PC-9 (cell line): ENCODE measurements at regions not wholly inside any gene's neighbourhood (a gene's known extent, or its start where the extent isn't known, plus 50 kb on each side); places are given as distances from the start of the nearest gene placed in this dataset.

Source experiments
- BruUV-seq: library from RNA; stranded (reverse); fragments of 400-500 nt; replicated peaks from 2 replicates; lab custom pipeline; 2021; lab: Mats Ljungman, UMichigan
- CTCF ChIA-PET: fragments of 300-600 bp; sonication (Branson Sonifier 250); formaldehyde crosslinking; loops from one replicate; lab custom pipeline; 2022; ENCODE audit warnings: antibody characterized with exemption; lab: Charles Lee
- POLR2A ChIA-PET: fragments of 300-600 bp; sonication (Branson Sonifier 250); formaldehyde crosslinking; loops from one replicate; lab custom pipeline; 2022; ENCODE audit warnings: antibody characterized with exemption; ENCODE audit not compliant: unreplicated experiment; lab: Charles Lee
- DNase-seq, 2 experiments: peaks; one replicate each; pipeline versions ENCODE4 v3.0.0 to v3.0.0-alpha.2; 2015 to 2022; ENCODE audit warnings: mixed read lengths in 1 of 2
- H2AFZ ChIP-seq: fragments of 200-600 bp; sonication (generic); 2 replicates; pipeline ENCODE4 v1.8.1; 2017; ENCODE audit warnings: antibody characterized with exemption
- H3F3A ChIP-seq: fragments of 200-600 bp; sonication (generic); 2 replicates; pipeline ENCODE4 v1.8.1; 2017; ENCODE audit warnings: antibody characterized with exemption, mild to moderate bottlenecking, low read depth; ENCODE audit not compliant: insufficient read depth
- H3K27ac ChIP-seq: fragments of 200-600 bp; sonication (generic); 2 replicates; pipeline ENCODE4 v1.6.1; 2016; ENCODE audit warnings: mixed run types
- H3K27me3 ChIP-seq: fragments of 200-600 bp; sonication (generic); 2 replicates; pipeline ENCODE4 v1.6.1; 2016; ENCODE audit warnings: low read depth, mixed run types; ENCODE audit not compliant: insufficient read depth
- H3K36me3 ChIP-seq: fragments of 200-600 bp; sonication (generic); 2 replicates; pipeline ENCODE4 v1.6.1; 2016; ENCODE audit warnings: low read depth, mixed run types
- H3K4me1 ChIP-seq: fragments of 200-600 bp; sonication (generic); replicated peaks from 2 replicates; pipeline ENCODE4 v1.6.1; 2016; ENCODE audit warnings: mixed run types; ENCODE audit not compliant: insufficient read depth
- H3K4me2 ChIP-seq: fragments of 200-600 bp; sonication (generic); 2 replicates; pipeline ENCODE4 v1.6.1; 2017; ENCODE audit warnings: mixed run types
- H3K4me3 ChIP-seq: fragments of 200-600 bp; sonication (generic); 2 replicates; pipeline ENCODE4 v1.6.1; 2016; ENCODE audit warnings: mixed run types
- H3K79me2 ChIP-seq: fragments of 200-600 bp; sonication (generic); 2 replicates; pipeline ENCODE4 v1.6.1; 2017; ENCODE audit warnings: low read depth, mixed run types
- H3K9me2 ChIP-seq: fragments of 200-600 bp; sonication (generic); 2 replicates; pipeline ENCODE4 v1.8.1; 2017; ENCODE audit warnings: mild to moderate bottlenecking; ENCODE audit not compliant: insufficient read depth
- H3K9me3 ChIP-seq: fragments of 200-600 bp; sonication (generic); 2 replicates; pipeline ENCODE4 v1.8.1; 2016; ENCODE audit warnings: low read depth; ENCODE audit not compliant: insufficient read depth
- H4K20me1 ChIP-seq: fragments of 200-600 bp; sonication (generic); 2 replicates; pipeline ENCODE4 v1.8.1; 2017; ENCODE audit not compliant: insufficient read depth
- EZH2 ChIP-seq: fragments of 200-600 bp; sonication (generic); IDR thresholded peaks from 2 replicates; pipeline ENCODE4 v1.8.0; 2017; ENCODE audit warnings: antibody characterized with exemption, low read depth
- intact Hi-C: fragments of 100-400 bp; cut with micrococcal nuclease; formaldehyde crosslinking; loops from one replicate; pipeline ENCODE4 v1.10.0; 2022; ENCODE audit not compliant: unreplicated experiment
- TF ChIP-seq, protein P1 (sequence below): fragments of 200-600 bp; sonication (generic); conservative IDR thresholded peaks from 2 replicates; pipeline ENCODE4 v1.6.1; 2017; ENCODE audit warnings: mixed run types, antibody characterized with exemption, mild to moderate bottlenecking, moderate library complexity

DNA sequence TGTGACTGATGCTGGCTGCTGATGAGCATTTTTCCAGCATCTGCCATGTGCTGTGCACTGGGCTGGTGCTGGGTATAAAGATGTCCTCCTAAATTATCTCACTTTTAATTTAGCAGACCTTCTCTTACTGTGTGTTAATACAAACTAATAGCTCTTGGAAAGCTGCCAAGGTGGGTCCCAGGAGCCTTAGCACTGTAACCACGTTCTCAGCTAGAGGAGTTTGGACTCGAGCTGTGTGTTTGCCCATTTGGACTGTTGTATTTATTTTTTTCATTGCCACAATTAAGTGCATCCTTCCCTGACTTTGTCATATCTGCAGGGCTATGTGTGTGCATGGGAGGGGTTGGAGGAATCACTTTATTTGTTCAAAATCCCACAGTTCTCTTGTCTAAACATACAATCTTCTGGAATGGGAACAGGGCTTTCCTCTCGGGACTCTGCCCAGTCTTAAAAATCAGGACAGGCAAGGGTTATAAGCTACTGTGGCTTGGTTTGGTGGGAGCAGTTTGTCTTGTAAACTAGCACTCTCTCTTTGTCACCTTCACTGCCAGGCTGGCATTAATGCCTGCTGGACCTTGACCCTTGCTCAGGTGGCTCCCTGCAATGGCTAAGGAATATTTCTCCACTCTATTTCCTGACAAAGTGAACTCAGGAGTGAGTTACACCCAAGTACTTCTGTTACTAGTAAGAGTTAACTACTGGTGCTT lies 129.7 kb upstream of the MGAT5 start:
- H3K27ac ChIP-seq, result no peak overlapping the region

DNA sequence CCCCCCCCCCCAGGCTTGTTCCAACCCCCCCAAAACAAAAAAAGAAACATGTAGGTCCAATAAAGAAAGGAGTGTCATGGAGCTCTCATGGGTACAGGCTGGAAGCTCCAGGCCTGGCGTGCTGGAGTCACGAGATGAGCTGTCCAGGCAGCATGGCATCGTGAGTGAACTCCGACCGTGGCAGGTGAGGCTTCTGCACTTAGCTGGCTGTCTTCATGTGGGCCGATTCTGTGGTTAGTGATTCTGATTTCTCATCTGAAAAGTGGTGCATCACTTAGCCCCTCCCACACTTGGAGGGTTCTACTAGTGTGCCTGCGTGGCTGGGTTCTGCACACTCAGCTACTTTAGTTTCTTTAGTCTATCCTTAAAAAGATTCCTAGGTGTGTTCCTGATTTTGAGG lies 126.4 kb upstream of the MGAT5 start:
- intact Hi-C loops, result no loop called here
- BruUV-seq, result no TSS peak
- ChIA-PET CTCF (no interaction called here), POLR2A (no interaction called here)
- Histone ChIP-seq H3K9me2 (no peaks in the 10 kb centered on the region; the same call in 1 of the 2 replicates), H3K4me2 (no peak overlapping the region), H3K9me3 (no peaks in the 10 kb centered on the region), H4K20me1 (0 out of 2 replicates have a peak, but pooled peaks cover 3% of the 10 kb centered on the region), H3K27me3 (no peaks in the 10 kb centered on the region), H3K79me2 (no peaks in the 10 kb centered on the region), H3F3A (no peaks in the 10 kb centered on the region), H3K27ac (no peak overlapping the region), H3K36me3 (no peaks in the 10 kb centered on the region), H2AFZ (no peak overlapping the region), H3K4me1 (no peaks in the 10 kb centered on the region), H3K4me3 (no peak overlapping the region)
- no peak for DNase-seq
- TF ChIP-seq, protein P1, sequence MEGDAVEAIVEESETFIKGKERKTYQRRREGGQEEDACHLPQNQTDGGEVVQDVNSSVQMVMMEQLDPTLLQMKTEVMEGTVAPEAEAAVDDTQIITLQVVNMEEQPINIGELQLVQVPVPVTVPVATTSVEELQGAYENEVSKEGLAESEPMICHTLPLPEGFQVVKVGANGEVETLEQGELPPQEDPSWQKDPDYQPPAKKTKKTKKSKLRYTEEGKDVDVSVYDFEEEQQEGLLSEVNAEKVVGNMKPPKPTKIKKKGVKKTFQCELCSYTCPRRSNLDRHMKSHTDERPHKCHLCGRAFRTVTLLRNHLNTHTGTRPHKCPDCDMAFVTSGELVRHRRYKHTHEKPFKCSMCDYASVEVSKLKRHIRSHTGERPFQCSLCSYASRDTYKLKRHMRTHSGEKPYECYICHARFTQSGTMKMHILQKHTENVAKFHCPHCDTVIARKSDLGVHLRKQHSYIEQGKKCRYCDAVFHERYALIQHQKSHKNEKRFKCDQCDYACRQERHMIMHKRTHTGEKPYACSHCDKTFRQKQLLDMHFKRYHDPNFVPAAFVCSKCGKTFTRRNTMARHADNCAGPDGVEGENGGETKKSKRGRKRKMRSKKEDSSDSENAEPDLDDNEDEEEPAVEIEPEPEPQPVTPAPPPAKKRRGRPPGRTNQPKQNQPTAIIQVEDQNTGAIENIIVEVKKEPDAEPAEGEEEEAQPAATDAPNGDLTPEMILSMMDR, result no peak
- TF ChIP-seq EZH2, result no peak

More for the DNA sequence above, 129.7 kb upstream of the MGAT5 start:
- Histone ChIP-seq H3K36me3 (no peaks in the 10 kb centered on the region), H3K27me3 (no peaks in the 10 kb centered on the region), H2AFZ (no peak overlapping the region), H3F3A (no peaks in the 10 kb centered on the region), H4K20me1 (0 out of 2 replicates have a peak, but pooled peaks cover 3% of the 10 kb centered on the region), H3K4me3 (no peak overlapping the region), H3K4me2 (no peak overlapping the region), H3K9me2 (no peaks in the 10 kb centered on the region), H3K4me1 (peaks cover 4% of the 10 kb centered on the region; the same call in 1 of the 2 replicates), H3K9me3 (no peaks in the 10 kb centered on the region), H3K79me2 (peaks cover 11% of the 10 kb centered on the region)
- CTCF ChIA-PET, result no interaction called here
- intact Hi-C loops, result no loop called here
- POLR2A ChIA-PET, result interaction anchor here (0.5 kb wide), 1 partner anchor 72 kb away, joined by 3 read pairs; no protein-coding TSS in a partner anchor
- BruUV-seq, result no TSS peak
- no peak for DNase-seq
- TF ChIP-seq, protein P1, result no peak
- TF ChIP-seq EZH2, result no peak

DNA sequence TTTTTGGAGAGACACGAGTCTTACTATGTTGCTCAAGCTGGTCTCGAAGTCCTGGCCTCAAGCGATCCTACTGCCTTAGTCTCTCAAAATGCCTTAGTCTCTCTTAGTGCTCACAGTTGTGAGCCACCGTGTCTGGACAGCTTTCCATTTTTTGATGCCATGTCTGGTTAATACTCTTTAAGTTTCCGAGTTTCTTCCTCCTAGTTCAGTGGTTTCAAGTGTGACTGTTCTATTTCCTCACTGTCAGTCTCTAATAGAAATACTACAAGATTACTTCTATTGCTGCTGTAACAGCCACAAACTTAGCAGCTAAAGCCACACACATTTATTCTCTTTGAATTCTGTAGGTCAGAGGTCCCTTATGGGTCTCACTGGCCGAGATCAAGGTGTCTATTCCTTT lies 125.1 kb upstream of the MGAT5 start:
- no peak overlapping the region for H3K27ac ChIP-seq
- H3K4me2 ChIP-seq, result no peak overlapping the region
- no peaks in the 10 kb centered on the region for H3K27me3 ChIP-seq
- H3K36me3 ChIP-seq, result no peaks in the 10 kb centered on the region
- no peak overlapping the region for H2AFZ ChIP-seq
- H3K79me2 ChIP-seq, result no peaks in the 10 kb centered on the region
- H3K4me3 ChIP-seq, result no peak overlapping the region
- no peak for TF ChIP-seq EZH2
- TF ChIP-seq, protein P1, result no peak
- no peaks in the 10 kb centered on the region for H3F3A ChIP-seq
- POLR2A ChIA-PET, result no interaction called here
- intact Hi-C loops, result no loop called here
- no peak for DNase-seq
- no TSS peak for BruUV-seq
- CTCF ChIA-PET, result no interaction called here
- H3K9me2 ChIP-seq, result no peaks in the 10 kb centered on the region; the same call in 1 of the 2 replicates
- 0 out of 2 replicates have a peak, but pooled peaks cover 3% of the 10 kb centered on the region for H4K20me1 ChIP-seq
- no peaks in the 10 kb centered on the region for H3K4me1 ChIP-seq
- no peaks in the 10 kb centered on the region for H3K9me3 ChIP-seq
